ENCODE measurements at regions not wholly inside any gene's neighbourhood (a gene's known extent, or its start where the extent isn't known, plus 50 kb on each side); places are given as distances from the start of the nearest gene placed in this dataset.

- no peak for TF ChIP-seq CTCF (IDR thresholded peaks at IDR 0.05; ENCODE audit: low read depth, low read length, missing input control)
- TF ChIP-seq ZBTB33 (IDR thresholded peaks at IDR 0.05), result no peak
- TF ChIP-seq REST (IDR thresholded peaks at IDR 0.05), result no peak
- no peak for TF ChIP-seq MAX (IDR thresholded peaks at IDR 0.05)
Measured at GRCh38 chr3:160114355-160114995, 110.7 kb upstream of the C3orf80 start.

All from liver (tissue), 2 donors.